ENCODE measurements at regions not wholly inside any gene's neighbourhood (a gene's known extent, or its start where the extent isn't known, plus 50 kb on each side); places are given as distances from the start of the nearest gene placed in this dataset.

- TF ChIP-seq, protein P1, sequence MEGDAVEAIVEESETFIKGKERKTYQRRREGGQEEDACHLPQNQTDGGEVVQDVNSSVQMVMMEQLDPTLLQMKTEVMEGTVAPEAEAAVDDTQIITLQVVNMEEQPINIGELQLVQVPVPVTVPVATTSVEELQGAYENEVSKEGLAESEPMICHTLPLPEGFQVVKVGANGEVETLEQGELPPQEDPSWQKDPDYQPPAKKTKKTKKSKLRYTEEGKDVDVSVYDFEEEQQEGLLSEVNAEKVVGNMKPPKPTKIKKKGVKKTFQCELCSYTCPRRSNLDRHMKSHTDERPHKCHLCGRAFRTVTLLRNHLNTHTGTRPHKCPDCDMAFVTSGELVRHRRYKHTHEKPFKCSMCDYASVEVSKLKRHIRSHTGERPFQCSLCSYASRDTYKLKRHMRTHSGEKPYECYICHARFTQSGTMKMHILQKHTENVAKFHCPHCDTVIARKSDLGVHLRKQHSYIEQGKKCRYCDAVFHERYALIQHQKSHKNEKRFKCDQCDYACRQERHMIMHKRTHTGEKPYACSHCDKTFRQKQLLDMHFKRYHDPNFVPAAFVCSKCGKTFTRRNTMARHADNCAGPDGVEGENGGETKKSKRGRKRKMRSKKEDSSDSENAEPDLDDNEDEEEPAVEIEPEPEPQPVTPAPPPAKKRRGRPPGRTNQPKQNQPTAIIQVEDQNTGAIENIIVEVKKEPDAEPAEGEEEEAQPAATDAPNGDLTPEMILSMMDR (IDR thresholded peaks at IDR 0.05; ENCODE audit: low read depth, low read length), result no peak
- no peak for TF ChIP-seq POLR2A (IDR thresholded peaks at IDR 0.05; ENCODE audit: extremely low read depth, insufficient read length)
- TF ChIP-seq, protein P2, sequence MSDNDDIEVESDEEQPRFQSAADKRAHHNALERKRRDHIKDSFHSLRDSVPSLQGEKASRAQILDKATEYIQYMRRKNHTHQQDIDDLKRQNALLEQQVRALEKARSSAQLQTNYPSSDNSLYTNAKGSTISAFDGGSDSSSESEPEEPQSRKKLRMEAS (IDR thresholded peaks at IDR 0.05; ENCODE audit: low read depth, low read length), result no peak
- no peak for TF ChIP-seq MYC (IDR thresholded peaks at IDR 0.05; ENCODE audit: low read depth, low read length)
These were observed 62.1 kb upstream of the IQSEC1 start for GRCh38 chr3:13135251-13135810.

Data from NB4 (cell line).